ENCODE measurements at regions not wholly inside any gene's neighbourhood (a gene's known extent, or its start where the extent isn't known, plus 50 kb on each side); places are given as distances from the start of the nearest gene placed in this dataset.
"Not testable (repeated sequence)": the region's sequence is repeated elsewhere in the genome, so short reads cannot be mapped to it uniquely, and the experiment has no call there.

- no peak for DNase-seq (ENCODE audit: low read depth, low spot score)
These were observed 164.8 kb upstream of the NT5E start for GRCh38 chr6:85285114-85285513.

GRCh38 chr6:85283436-85283835 is 166.4 kb upstream of the NT5E start:
- DNase-seq (ENCODE audit: low read depth, low spot score), result no peak

- DNase-seq (ENCODE audit: low read depth, low spot score), result no peak
These were observed 171.3 kb upstream of the NT5E start for GRCh38 chr6:85278466-85279035.

GRCh38 chr6:85276026-85276425 is 173.9 kb upstream of the NT5E start:
- not testable (repeated sequence) for DNase-seq (ENCODE audit: low read depth, low spot score)

- DNase-seq (ENCODE audit: low read depth, low spot score), result no peak
These were observed 174.4 kb upstream of the NT5E start for GRCh38 chr6:85275338-85275985.

GRCh38 chr6:85273870-85274269 is 176.0 kb upstream of the NT5E start:
- DNase-seq (ENCODE audit: low read depth, low spot score), result no peak

GRCh38 chr6:85273046-85273445 is 176.8 kb upstream of the NT5E start:
- DNase-seq (ENCODE audit: low read depth, low spot score), result no peak

GRCh38 chr6:85272592-85272991 is 177.3 kb upstream of the NT5E start:
- DNase-seq (ENCODE audit: low read depth, low spot score), result no peak

- no peak for DNase-seq (ENCODE audit: low read depth, low spot score)
These were observed 187.3 kb upstream of the NT5E start for GRCh38 chr6:85262621-85263020.

- no peak for DNase-seq (ENCODE audit: low read depth, low spot score)
These were observed 188.6 kb upstream of the NT5E start for GRCh38 chr6:85261271-85261670.

GRCh38 chr6:85255661-85256060 is 194.2 kb upstream of the NT5E start:
- DNase-seq (ENCODE audit: low read depth, low spot score), result no peak

- no peak for DNase-seq (ENCODE audit: low read depth, low spot score)
These were observed 197.3 kb upstream of the NT5E start for GRCh38 chr6:85252552-85252951.

- DNase-seq (ENCODE audit: low read depth, low spot score), result no peak
These were observed 197.8 kb upstream of the NT5E start for GRCh38 chr6:85252085-85252484.

GRCh38 chr6:85251300-85251699 is 198.6 kb upstream of the NT5E start:
- DNase-seq (ENCODE audit: low read depth, low spot score), result no peak

- DNase-seq (ENCODE audit: low read depth, low spot score), result no peak
These were observed 199.2 kb upstream of the NT5E start for GRCh38 chr6:85250586-85251220.

- DNase-seq (ENCODE audit: low read depth, low spot score), result no peak
These were observed 204.9 kb upstream of the NT5E start for GRCh38 chr6:85245004-85245403.

GRCh38 chr6:85241498-85242052 is 208.3 kb upstream of the NT5E start:
- no peak for DNase-seq (ENCODE audit: low read depth, low spot score)

GRCh38 chr6:85240787-85241385 is 209.0 kb upstream of the NT5E start:
- no peak for DNase-seq (ENCODE audit: low read depth, low spot score)

GRCh38 chr6:85237478-85237877 is 212.4 kb upstream of the NT5E start:
- DNase-seq (ENCODE audit: low read depth, low spot score), result no peak

- DNase-seq (ENCODE audit: low read depth, low spot score), result no peak
These were observed 213.2 kb upstream of the NT5E start for GRCh38 chr6:85236636-85237035.

- DNase-seq (ENCODE audit: low read depth, low spot score), result not testable (repeated sequence)
These were observed 222.5 kb upstream of the NT5E start for GRCh38 chr6:85227345-85227744.

- DNase-seq (ENCODE audit: low read depth, low spot score), result not testable (repeated sequence)
These were observed 237.1 kb upstream of the NT5E start for GRCh38 chr6:85212794-85213193.

- DNase-seq (ENCODE audit: low read depth, low spot score), result no peak
These were observed 254.6 kb upstream of the NT5E start for GRCh38 chr6:85195243-85195642.

Data from ELF-1 (cell line).